Progenitor cell of endocrine pancreas (in vitro differentiated cells): ENCODE measurements at regions not wholly inside any gene's neighbourhood (a gene's known extent, or its start where the extent isn't known, plus 50 kb on each side); places are given as distances from the start of the nearest gene placed in this dataset.

Source experiments
- DNase-seq: peaks from one replicate; pipeline ENCODE4 v3.0.0; 2021; ENCODE audit warnings: low spot score; ENCODE audit not compliant: unreplicated experiment
- H3K27ac Mint-ChIP-seq: 2 replicates; pipeline ENCODE4 v1.8.0; 2021; ENCODE audit warnings: mild to moderate bottlenecking, moderate library complexity, mixed read lengths
- H3K27me3 Mint-ChIP-seq: 2 replicates; pipeline ENCODE4 v1.8.0; 2021; ENCODE audit warnings: mixed read lengths
- H3K36me3 Mint-ChIP-seq: 2 replicates; pipeline ENCODE4 v1.8.0; 2022; ENCODE audit warnings: mixed read lengths; ENCODE audit not compliant: insufficient read depth
- H3K4me1 Mint-ChIP-seq: 2 replicates; pipeline ENCODE4 v1.8.0; 2021; ENCODE audit warnings: low read depth, mixed read lengths
- H3K4me3 Mint-ChIP-seq: 2 replicates; pipeline ENCODE4 v1.8.0; 2021; ENCODE audit warnings: low read depth, mild to moderate bottlenecking, moderate library complexity, mixed read lengths
- H3K9me3 Mint-ChIP-seq: 2 replicates; pipeline ENCODE4 v1.8.0; 2021; ENCODE audit warnings: low read depth, mixed read lengths
- TF ChIP-seq, protein P1 (sequence below): fragments of 200-600 bp; sonication (generic); IDR thresholded peaks from one replicate; pipeline ENCODE4 v1.5.0; 2021; ENCODE audit warnings: antibody characterized with exemption, mild to moderate bottlenecking; ENCODE audit not compliant: unreplicated experiment

DNA sequence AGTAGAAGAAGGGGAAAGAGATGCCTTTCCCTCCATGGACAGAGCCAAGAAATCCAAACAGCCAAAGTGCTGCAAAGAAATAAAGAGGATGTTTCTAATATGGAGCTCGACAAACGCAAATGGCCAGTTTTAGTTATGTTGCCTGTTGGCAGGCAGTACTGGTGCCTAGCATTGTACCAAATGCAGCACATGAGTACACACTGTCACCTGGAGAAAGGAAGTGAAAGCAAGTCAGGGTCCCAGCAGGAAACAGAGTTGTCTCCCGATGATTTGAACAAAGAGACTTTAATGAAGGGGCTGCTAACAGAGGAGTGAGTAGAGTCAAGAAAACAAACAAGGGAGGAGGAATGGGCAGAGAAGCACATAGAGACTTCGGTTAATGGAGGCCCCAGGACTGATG is 623.0 kb downstream of the BCL11A start:
- Mint-ChIP-seq H3K27ac (no peak overlapping the region), H3K4me3 (no peak overlapping the region), H3K9me3 (peaks cover 3% of the 10 kb centered on the region), H3K27me3 (peaks cover 3% of the 10 kb centered on the region), H3K36me3 (no peaks in the 10 kb centered on the region), H3K4me1 (no peaks in the 10 kb centered on the region)
- TF ChIP-seq, protein P1, sequence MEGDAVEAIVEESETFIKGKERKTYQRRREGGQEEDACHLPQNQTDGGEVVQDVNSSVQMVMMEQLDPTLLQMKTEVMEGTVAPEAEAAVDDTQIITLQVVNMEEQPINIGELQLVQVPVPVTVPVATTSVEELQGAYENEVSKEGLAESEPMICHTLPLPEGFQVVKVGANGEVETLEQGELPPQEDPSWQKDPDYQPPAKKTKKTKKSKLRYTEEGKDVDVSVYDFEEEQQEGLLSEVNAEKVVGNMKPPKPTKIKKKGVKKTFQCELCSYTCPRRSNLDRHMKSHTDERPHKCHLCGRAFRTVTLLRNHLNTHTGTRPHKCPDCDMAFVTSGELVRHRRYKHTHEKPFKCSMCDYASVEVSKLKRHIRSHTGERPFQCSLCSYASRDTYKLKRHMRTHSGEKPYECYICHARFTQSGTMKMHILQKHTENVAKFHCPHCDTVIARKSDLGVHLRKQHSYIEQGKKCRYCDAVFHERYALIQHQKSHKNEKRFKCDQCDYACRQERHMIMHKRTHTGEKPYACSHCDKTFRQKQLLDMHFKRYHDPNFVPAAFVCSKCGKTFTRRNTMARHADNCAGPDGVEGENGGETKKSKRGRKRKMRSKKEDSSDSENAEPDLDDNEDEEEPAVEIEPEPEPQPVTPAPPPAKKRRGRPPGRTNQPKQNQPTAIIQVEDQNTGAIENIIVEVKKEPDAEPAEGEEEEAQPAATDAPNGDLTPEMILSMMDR: no peak
- no peak for DNase-seq

DNA sequence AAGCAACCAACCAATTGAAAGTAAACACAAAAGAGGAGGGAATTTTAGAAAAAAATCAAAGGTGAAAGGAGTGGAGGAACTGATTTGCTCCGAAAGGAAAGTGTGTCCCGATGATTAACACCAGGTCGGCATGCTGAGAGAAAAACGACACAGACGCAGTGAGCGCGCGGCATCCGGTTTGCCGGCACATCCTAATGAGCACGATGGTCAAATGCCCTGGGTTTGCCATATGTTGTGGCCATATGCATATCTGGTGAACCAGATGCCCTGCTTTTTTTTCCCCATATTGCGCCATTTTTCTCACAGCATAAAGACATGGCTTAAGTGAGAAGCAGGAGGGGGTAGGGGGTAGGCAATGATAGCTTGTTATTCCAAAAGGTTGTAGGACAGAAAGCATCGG is 626.7 kb downstream of the BCL11A start:
- H3K27me3 Mint-ChIP-seq: peaks cover 3% of the 10 kb centered on the region
- DNase-seq: no peak
- H3K4me3 Mint-ChIP-seq: no peak overlapping the region
- TF ChIP-seq, protein P1: no peak
- no peak overlapping the region for H3K27ac Mint-ChIP-seq
- H3K36me3 Mint-ChIP-seq: no peaks in the 10 kb centered on the region
- H3K4me1 Mint-ChIP-seq: no peaks in the 10 kb centered on the region
- H3K9me3 Mint-ChIP-seq: peaks cover 3% of the 10 kb centered on the region

DNA sequence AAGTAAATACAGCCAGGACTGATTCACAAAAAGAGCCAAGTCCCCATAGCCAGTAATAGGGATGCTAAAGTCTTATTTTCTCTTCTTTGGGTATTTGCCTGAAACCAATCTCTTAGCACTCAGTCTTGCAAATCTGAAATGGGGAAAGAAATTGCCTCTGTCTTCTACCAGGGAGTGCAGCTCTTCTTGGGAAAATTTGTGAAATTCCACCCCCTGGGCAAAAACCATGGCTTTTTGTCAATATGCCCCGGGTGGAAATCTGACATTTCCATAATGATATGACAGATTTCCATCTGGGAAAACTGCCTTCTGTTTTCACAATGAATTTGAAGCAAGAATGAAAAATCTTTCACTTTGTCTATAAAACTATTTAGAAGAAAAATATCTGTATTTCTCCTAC is 628.1 kb downstream of the BCL11A start:
- Mint-ChIP-seq H3K9me3 (no peaks in the 10 kb centered on the region), H3K36me3 (no peaks in the 10 kb centered on the region), H3K27me3 (peaks cover under 1% of the 10 kb centered on the region), H3K4me3 (no peak overlapping the region), H3K4me1 (peaks cover 2% of the 10 kb centered on the region), H3K27ac (no peak overlapping the region)
- DNase-seq: no peak
- TF ChIP-seq, protein P1: no peak

DNA sequence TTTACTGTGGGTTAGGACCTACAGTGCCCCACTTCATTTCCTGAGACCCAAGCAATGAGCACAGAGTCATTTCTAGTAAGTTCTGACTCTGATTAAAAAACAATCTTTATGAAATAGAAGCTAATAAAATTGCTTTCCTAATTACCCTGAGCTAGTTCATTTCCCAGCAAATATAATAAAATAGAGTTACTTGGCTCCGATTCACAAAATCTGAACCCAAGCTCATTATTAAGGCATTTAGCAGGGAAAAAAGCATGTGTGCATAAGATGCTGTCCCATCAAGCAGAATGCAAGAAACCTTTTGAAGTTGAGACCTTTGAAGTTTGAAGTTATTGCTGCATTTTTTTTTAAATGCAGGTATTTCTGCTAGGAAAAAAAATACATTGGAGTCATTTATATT is 629.1 kb downstream of the BCL11A start:
- no peaks in the 10 kb centered on the region for H3K36me3 Mint-ChIP-seq
- peaks cover 2% of the 10 kb centered on the region for H3K4me1 Mint-ChIP-seq
- DNase-seq: no peak
- H3K4me3 Mint-ChIP-seq: no peak overlapping the region
- TF ChIP-seq, protein P1: no peak
- H3K27ac Mint-ChIP-seq: no peak overlapping the region
- no peaks in the 10 kb centered on the region for H3K9me3 Mint-ChIP-seq
- no peaks in the 10 kb centered on the region for H3K27me3 Mint-ChIP-seq

DNA sequence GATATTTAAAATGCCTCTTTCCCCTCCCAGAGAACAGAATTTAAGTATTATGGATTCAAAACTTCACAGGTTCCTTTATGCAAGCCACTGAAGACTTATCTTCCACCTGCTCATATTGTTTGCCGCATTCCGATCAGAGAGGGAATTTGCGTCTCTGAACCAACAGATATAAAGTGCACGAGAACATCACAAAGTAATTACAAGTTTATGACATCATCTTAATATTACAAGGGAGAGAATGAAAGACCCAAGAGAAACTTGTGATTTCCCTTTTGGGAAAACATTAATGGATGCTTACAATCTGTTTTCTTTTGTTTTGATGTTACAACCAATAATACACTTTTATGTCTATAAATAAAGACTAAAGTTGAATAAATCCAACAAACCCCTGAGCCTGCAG is 631.0 kb downstream of the BCL11A start:
- no peak overlapping the region for H3K4me3 Mint-ChIP-seq
- H3K4me1 Mint-ChIP-seq: peaks cover 2% of the 10 kb centered on the region
- H3K27ac Mint-ChIP-seq: no peak overlapping the region
- DNase-seq: no peak
- H3K27me3 Mint-ChIP-seq: no peaks in the 10 kb centered on the region
- H3K36me3 Mint-ChIP-seq: no peaks in the 10 kb centered on the region
- H3K9me3 Mint-ChIP-seq: no peaks in the 10 kb centered on the region
- TF ChIP-seq, protein P1: no peak

DNA sequence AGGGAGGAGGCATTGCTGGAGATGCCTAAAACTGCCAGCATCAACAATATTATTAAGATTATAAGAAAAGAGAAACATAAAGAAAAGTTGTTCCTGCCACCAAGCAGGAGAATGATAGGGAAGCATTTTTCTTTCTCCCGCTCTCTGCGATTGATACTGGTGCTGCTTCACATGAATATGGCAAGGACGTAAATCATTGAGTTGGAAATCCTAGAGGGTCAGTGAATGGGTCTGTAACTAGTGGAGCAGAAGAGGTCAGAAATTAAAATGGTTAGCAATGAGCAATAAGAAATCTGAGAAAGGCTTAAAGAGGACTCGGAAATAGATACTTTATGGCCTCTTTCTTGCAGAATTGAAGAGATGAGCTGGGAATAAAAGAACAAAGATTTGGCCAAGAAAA is 631.7 kb downstream of the BCL11A start:
- H3K27ac Mint-ChIP-seq: no peak overlapping the region

More for the DNA sequence above, 631.7 kb downstream of the BCL11A start:
- no peak for DNase-seq
- Mint-ChIP-seq H3K27me3 (no peaks in the 10 kb centered on the region), H3K36me3 (no peaks in the 10 kb centered on the region), H3K4me1 (peaks cover 2% of the 10 kb centered on the region), H3K4me3 (no peak overlapping the region), H3K9me3 (no peaks in the 10 kb centered on the region)
- TF ChIP-seq, protein P1: no peak
